ENCODE measurements at regions not wholly inside any gene's neighbourhood (a gene's known extent, or its start where the extent isn't known, plus 50 kb on each side); places are given as distances from the start of the nearest gene placed in this dataset.
A peak's percentile ranks its signal among the peaks of the same experiment; 100 is the strongest.
"Not testable (repeated sequence)": the region's sequence is repeated elsewhere in the genome, so short reads cannot be mapped to it uniquely, and the experiment has no call there.

DNA sequence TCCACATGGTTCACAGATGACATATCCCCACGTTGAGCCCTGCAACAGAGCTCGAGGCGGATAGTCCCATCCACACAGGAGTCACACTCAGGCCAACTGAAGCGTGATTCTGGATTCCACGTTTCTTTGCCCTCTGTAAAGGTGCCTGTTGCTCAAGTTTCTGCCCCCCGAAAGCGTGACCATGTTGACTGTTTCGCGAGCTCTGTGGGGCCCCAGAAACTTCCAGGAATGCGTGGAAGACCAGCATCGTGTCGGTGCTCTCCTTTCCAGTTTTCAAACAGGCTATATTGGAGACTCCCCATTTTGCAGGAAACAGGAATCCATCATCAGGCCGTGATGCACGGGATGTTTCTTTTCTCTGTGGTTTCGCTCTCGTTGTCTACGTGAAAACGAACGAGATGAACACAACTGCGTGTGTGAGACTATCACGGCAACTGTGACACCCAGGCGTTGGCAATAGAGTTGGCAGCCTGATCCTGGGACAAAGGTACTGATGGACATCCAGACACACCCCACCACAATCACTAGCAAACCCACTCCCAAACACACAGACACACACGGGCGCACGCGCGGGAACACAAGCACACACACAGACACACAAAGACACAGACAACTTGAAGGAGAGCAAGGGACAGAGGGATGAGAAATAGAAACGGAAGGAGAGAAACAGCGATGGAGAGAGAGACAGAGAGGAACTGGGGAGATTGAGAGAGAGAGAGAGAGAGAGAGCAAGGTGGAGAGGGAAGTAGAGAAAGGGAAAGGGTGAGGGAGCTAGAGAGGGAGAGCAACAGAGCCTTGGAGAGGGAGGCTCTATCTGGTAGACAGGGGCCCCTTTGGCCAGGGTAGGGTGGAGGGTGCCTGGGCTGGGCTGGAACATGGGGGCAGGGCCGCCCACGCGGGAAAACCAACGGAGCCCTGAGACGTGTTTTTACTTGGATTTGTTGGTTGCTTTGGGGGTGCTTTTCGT is 1609.3 kb downstream of the SPATA31A7 start:
- not testable (repeated sequence) for H3K27me3 ChIP-seq (ENCODE audit: control insufficient read depth, insufficient read depth, low read length); H3K36me3 ChIP-seq (ENCODE audit: control insufficient read depth, insufficient read depth, low read length); H3K4me3 ChIP-seq (ENCODE audit: low read depth, low read length)
- DNase-seq (ENCODE audit: low read depth) = peak; percentile 6
- peak; percentile 58 for FAIRE-seq

DNA sequence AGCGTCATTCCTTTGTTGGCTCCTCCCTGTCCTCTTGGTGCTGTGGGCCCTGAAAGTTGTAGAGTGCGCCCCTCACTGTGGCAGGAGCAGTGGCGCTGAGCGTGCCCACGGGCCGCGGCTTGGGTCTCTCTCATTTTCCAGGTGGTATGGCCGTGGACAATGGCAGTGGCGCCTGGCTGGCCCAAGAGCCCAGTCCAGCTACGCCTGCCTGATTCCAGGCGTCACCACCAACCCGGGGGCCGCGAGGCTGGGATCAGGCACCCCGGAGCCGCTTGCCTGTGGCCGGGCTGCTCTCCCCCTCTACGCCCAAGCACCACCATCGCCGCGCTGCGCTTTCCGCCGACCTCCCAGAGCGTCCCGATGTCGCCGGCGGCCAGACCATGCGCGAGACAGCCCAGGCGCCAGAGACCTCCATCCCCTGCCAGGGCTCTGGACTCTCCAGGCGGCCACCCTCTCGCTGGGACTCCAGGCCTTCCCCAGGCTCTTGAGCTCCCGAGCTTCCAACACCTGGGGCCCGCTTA is 1610.1 kb downstream of the SPATA31A7 start:
- H3K4me3 ChIP-seq (ENCODE audit: low read depth, low read length); DNase-seq (ENCODE audit: low read depth); H3K27me3 ChIP-seq (ENCODE audit: control insufficient read depth, insufficient read depth, low read length); FAIRE-seq; H3K36me3 ChIP-seq (ENCODE audit: control insufficient read depth, insufficient read depth, low read length): not testable (repeated sequence)

DNA sequence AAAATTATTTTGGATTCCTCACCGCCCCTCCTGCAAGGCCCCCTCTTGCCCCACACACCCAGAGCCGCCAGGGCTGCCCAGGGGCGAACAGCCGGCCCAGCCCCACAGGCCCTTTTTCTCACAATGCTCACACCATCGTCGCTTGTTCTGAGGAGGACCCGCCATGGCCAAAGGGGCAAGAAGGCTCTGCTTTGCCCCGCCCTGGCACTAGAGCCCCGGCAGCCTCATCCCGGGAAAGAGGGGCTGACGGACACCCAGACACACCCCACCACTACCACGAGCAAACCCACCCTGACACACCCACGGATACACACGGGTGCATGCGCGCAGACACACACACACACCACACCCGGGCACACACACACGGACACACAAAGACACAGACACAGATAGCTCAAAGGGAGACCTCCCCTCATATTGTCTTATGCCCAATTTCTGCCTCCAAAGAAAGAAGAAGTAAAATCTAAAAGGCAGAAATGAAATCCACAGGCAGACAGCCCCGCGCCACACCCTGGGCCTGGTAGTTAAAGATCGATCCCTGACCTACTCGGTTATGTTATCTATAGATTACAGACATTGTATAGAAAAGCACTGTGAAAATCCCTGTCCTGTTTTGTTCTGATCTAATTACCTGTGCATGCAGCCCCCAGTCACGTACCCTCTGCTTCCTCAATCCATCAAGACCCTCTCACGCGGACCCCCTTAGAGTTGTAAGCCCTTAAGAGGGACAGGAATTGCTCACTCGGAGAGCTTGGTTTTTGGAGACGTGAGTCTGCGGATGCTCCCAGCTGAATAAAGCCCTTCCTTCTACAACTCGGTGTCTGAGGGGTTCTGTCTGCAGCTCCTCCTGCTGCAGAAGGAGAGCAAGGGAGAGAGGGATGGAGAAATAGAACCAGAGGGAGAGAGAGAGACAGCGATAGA is 1610.9 kb downstream of the SPATA31A7 start:
- DNase-seq (ENCODE audit: low read depth); H3K4me3 ChIP-seq (ENCODE audit: low read depth, low read length); FAIRE-seq; H3K36me3 ChIP-seq (ENCODE audit: control insufficient read depth, insufficient read depth, low read length); H3K27me3 ChIP-seq (ENCODE audit: control insufficient read depth, insufficient read depth, low read length): not testable (repeated sequence)

DNA sequence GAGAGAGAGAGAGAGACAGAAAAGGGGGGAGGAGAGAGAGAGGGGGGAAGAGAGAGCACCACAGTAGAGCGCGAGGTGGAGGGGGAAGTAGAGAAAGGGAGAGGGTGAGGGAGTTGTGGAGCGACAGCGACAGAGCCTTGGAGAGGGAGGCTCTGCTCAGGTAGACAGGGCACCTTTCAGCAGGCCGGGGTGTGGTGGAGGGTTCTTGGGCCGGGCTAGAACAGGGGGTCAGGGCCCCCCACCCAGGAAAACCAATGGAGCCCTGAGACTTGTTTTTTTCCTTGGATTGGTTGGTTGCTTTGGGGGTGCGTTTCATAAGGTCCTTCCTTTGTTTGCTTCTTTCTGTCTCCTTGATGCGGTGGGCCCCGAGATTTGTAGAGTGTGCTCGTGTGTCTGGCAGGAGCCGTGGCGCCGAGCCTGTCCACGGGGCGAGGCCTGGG is 1611.6 kb downstream of the SPATA31A7 start:
- not testable (repeated sequence) for H3K4me3 ChIP-seq (ENCODE audit: low read depth, low read length); DNase-seq (ENCODE audit: low read depth); FAIRE-seq; H3K27me3 ChIP-seq (ENCODE audit: control insufficient read depth, insufficient read depth, low read length); H3K36me3 ChIP-seq (ENCODE audit: control insufficient read depth, insufficient read depth, low read length)

DNA sequence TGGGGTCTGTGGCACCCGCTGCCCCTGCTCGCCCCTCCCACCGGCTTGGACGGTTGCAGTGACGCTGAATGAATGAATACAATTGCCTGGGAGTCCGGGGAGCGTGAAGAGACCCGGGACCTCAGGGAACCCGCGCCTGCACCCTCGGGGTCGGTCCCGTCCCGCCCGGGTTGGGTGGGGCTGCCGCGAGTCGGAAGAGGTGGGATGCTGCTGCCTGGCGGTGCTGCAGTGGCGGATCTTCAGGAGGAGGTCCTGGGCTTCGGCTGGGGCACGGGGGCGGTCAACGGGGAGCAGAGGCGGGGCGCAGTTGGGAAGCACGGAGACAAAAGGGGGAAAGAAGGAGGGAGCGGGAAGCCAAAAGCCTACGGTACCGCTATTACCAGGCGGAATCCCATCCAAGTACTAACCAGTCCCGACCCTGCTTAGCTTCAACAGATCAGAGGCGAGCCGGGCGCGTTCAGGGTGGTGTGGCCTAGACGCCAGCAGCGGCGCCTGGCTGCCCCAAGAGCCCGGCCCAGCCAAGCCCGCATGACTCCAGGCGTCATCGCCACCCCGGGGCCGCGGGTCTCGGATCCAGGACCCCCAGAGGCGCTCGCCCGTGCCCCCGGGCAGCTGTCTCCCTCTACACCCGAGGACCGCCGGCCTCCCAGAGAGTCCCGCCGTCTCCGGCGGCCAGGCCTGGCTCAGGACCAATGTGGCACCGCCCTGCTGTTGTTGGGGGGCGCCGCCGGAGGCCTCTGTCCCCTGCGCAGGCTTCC is 1612.3 kb downstream of the SPATA31A7 start:
- FAIRE-seq; H3K27me3 ChIP-seq (ENCODE audit: control insufficient read depth, insufficient read depth, low read length); H3K36me3 ChIP-seq (ENCODE audit: control insufficient read depth, insufficient read depth, low read length): not testable (repeated sequence)
- DNase-seq (ENCODE audit: low read depth) = peak; percentile 31
- peak overlapping the region; percentile 82 for H3K4me3 ChIP-seq (ENCODE audit: low read depth, low read length)

DNA sequence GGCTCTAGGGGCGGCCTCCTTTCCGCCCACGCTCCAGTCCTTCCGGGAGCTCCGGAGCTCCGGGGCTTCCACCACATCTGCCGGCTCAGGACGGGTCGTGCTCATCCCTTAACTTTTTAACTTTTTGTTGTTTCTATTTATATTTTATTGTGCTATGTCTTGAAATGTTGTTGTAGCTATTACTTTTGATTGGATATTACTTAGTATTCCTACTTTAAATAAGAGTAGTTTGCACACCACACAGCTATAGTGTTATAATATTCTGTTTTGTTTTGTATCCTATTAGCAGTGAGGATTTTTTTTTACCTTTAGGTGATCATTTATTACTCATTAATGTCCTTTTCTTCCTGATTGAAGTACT is 1612.9 kb downstream of the SPATA31A7 start:
- peak overlapping the region; percentile 82 for H3K4me3 ChIP-seq (ENCODE audit: low read depth, low read length)
- not testable (repeated sequence) for FAIRE-seq; DNase-seq (ENCODE audit: low read depth); H3K36me3 ChIP-seq (ENCODE audit: control insufficient read depth, insufficient read depth, low read length); H3K27me3 ChIP-seq (ENCODE audit: control insufficient read depth, insufficient read depth, low read length)

DNA sequence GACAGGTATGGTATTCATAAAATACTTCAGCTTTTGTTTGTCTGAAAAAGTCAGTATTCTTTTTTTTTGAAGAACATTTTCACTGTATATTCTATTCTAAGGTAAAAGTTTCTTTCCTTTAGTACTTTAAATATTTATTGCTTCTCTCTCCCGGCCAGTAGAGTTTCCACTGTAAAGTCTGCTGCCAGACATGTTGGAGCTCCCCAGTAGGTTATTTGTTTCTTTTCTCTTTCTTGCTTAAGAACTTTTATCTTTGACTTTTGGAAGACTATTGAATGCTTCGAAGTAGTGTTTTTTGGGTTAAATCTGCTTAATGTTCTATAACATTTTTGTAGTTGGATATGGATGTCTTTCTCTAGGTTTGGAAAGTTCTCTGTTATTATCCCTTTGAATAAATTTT is 1613.3 kb downstream of the SPATA31A7 start:
- not testable (repeated sequence) for H3K27me3 ChIP-seq (ENCODE audit: control insufficient read depth, insufficient read depth, low read length); H3K4me3 ChIP-seq (ENCODE audit: low read depth, low read length); FAIRE-seq; H3K36me3 ChIP-seq (ENCODE audit: control insufficient read depth, insufficient read depth, low read length); DNase-seq (ENCODE audit: low read depth)

DNA sequence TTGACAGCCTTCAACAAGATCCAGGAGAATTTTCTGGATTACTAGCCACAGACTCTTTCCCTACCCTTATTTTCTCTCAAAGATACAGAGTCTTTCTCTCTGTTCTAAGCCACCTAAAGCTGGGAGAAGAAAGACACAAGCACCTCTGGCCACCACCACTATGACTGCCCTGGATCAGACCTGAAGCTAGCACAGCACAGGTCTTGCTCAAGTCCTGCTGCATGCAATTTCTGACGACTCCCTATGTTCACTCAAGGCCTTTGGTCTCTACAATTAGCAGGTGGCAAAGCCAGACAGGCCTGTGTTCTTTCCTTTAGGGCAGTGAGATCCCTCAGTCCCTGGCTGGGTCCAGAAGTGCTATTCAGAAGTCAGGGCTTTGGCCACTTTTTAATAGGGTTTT is 1614.5 kb downstream of the SPATA31A7 start:
- not testable (repeated sequence) for H3K36me3 ChIP-seq (ENCODE audit: control insufficient read depth, insufficient read depth, low read length); H3K4me3 ChIP-seq (ENCODE audit: low read depth, low read length); DNase-seq (ENCODE audit: low read depth); H3K27me3 ChIP-seq (ENCODE audit: control insufficient read depth, insufficient read depth, low read length); FAIRE-seq

DNA sequence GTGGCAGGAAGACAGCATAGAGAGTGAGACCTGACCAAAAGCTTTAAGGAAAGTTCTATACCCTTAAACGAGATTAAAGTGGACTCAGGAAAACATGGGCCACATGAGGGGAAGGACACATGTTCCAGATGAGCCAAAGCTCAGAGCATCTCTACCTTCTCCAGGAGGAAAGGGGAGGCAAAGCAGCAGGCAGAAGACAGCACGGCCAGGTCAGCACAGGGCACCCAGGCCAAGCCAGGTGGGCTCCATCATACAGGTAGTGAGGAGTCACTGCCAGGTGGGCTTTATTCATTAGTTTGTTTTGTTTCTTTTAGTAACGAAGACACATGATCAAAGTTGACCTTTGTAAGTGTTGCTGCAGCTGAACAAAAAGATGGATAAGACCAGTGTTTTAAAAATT is 1617.6 kb downstream of the SPATA31A7 start:
- not testable (repeated sequence) for H3K27me3 ChIP-seq (ENCODE audit: control insufficient read depth, insufficient read depth, low read length); H3K36me3 ChIP-seq (ENCODE audit: control insufficient read depth, insufficient read depth, low read length); FAIRE-seq; DNase-seq (ENCODE audit: low read depth); H3K4me3 ChIP-seq (ENCODE audit: low read depth, low read length)

DNA sequence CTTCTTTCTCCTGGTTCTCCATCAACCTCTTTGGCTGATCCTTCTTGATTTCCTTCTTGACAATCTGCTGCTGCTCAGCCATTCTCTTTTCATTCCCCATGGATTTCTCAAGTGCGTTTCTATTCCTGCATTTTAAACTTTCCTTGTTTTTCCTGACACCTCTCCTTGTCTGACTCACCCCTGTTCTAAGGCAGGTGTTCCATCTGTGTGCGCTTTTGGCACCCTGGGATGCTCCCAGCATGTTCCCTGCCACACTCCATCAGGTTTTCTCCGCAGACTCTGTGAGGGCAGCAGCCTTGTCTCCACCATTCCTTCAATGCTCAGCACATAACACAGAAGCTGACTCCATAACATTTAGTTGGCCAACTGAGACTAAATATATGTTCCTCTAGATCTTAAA is 1618.2 kb downstream of the SPATA31A7 start:
- H3K4me3 ChIP-seq (ENCODE audit: low read depth, low read length); H3K27me3 ChIP-seq (ENCODE audit: control insufficient read depth, insufficient read depth, low read length); FAIRE-seq; H3K36me3 ChIP-seq (ENCODE audit: control insufficient read depth, insufficient read depth, low read length); DNase-seq (ENCODE audit: low read depth): not testable (repeated sequence)

DNA sequence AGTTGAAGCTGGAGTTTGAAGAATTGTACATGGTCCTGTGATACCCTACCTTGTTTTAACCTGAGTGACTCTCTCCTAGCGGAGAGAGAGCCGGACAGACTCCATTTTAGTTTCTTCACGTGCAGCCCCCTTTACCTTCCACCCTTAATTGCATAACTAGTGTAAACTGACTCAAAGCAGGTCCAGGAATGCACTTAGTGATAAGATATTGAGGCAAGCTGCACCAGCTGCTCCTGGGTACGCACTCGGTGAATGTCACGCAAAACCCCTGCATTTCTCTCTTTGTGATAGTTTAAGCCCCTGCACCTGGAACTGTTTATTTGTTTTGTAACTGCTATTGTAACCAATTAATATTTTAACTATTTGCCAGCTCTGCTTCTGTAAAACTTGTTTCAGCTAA is 1620.5 kb downstream of the SPATA31A7 start:
- not testable (repeated sequence) for FAIRE-seq

DNA sequence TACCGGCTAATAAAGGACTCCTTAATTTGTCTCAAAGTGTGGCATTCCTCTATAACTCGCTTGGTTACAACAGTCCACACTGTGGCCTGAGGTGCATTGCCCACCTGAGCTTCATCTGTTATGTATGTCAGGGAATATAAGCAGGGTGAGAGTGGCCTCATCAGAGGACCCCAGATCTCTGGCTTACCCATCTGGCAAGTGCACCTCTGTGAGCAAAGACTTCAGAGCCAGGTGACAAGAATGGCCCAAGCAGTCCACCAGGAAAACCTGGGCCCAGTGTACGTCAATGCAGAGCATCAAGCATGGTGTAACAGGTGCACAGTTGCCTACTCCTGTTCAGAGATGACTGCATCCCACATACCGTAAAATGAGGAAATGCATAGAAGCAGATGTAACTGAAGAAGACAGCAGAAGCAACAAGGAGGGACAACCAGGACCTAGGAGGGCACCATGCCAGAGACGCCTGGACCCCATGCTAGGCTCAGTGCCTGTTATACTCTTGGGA is 1621.0 kb downstream of the SPATA31A7 start:
- not testable (repeated sequence) for DNase-seq (ENCODE audit: low read depth); FAIRE-seq; H3K4me3 ChIP-seq (ENCODE audit: low read depth, low read length); H3K27me3 ChIP-seq (ENCODE audit: control insufficient read depth, insufficient read depth, low read length); H3K36me3 ChIP-seq (ENCODE audit: control insufficient read depth, insufficient read depth, low read length)

More for the DNA sequence above, 1620.5 kb downstream of the SPATA31A7 start:
- not testable (repeated sequence) for H3K27me3 ChIP-seq (ENCODE audit: control insufficient read depth, insufficient read depth, low read length); H3K36me3 ChIP-seq (ENCODE audit: control insufficient read depth, insufficient read depth, low read length); H3K4me3 ChIP-seq (ENCODE audit: low read depth, low read length); DNase-seq (ENCODE audit: low read depth)

DNA sequence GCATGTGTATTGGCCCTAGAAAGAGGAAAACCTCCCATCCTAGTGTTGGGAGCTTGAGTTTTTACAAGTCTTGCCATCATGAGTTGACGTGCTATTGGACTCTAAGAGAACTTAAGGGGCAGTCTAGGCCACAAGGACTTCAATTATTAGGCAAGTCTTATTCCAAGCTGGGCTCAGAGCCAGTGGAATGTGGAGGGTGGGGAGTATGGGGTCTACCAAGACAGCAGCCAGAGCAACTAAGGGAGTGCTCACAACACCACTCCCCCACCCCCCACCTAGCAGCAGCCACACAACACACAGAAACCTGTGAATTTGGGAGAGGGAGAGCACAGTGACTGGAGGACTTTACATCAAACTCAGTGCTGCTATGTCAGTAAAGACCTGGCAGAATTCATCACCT is 1625.6 kb downstream of the SPATA31A7 start:
- not testable (repeated sequence) for H3K4me3 ChIP-seq (ENCODE audit: low read depth, low read length); DNase-seq (ENCODE audit: low read depth); H3K36me3 ChIP-seq (ENCODE audit: control insufficient read depth, insufficient read depth, low read length); H3K27me3 ChIP-seq (ENCODE audit: control insufficient read depth, insufficient read depth, low read length)
- FAIRE-seq = peak; percentile 50
